ENCODE measurements at regions not wholly inside any gene's neighbourhood (a gene's known extent, or its start where the extent isn't known, plus 50 kb on each side); places are given as distances from the start of the nearest gene placed in this dataset.

- TF ChIP-seq POLR2AphosphoS5 (IDR thresholded peaks at IDR 0.05): no peak
- no peak for TF ChIP-seq CTCF (IDR thresholded peaks at IDR 0.05)
- no peak for TF ChIP-seq POLR2A (IDR thresholded peaks at IDR 0.05)
- TF ChIP-seq EP300 (IDR thresholded peaks at IDR 0.05): no peak
Measured at GRCh38 chr6:134431421-134431859, 113.5 kb upstream of the SGK1 start.
